Skeletal muscle tissue (tissue), 3 donors: ENCODE measurements at regions not wholly inside any gene's neighbourhood (a gene's known extent, or its start where the extent isn't known, plus 50 kb on each side); places are given as distances from the start of the nearest gene placed in this dataset.

Experiments
- H3K27ac ChIP-seq: one replicate; pipeline ENCODE4 v1.7.0; 2013; ENCODE audit warnings: mild to moderate bottlenecking, low read depth, low read length, inconsistent platforms
- H3K27me3 ChIP-seq, 3 donors: one replicate each; pipeline ENCODE4 v1.7.0; 2013; ENCODE audit warnings: low read length in 3 of 3; ENCODE audit not compliant: control insufficient read depth in 3 of 3, insufficient read depth in 3 of 3
- H3K36me3 ChIP-seq, 3 donors: one replicate each; pipeline ENCODE4 v1.7.0; 2013; ENCODE audit warnings: low read length in 3 of 3; ENCODE audit not compliant: control insufficient read depth in 3 of 3, insufficient read depth in 3 of 3
- H3K4me1 ChIP-seq, 3 donors: one replicate each; pipeline ENCODE4 v1.7.0; 2013; ENCODE audit warnings: low read length in 3 of 3, mild to moderate bottlenecking in 3 of 3; ENCODE audit not compliant: control insufficient read depth in 3 of 3, insufficient read depth in 3 of 3
- H3K4me3 ChIP-seq, 3 donors: one replicate each; pipeline ENCODE4 v1.7.0; 2013; ENCODE audit warnings: low read length in 3 of 3
- H3K9ac ChIP-seq, 3 donors: one replicate each; pipeline ENCODE4 v1.7.0; 2013; ENCODE audit warnings: low read length in 3 of 3, mild to moderate bottlenecking in 3 of 3, moderate library complexity in 2 of 3, low read depth in 1 of 3
- H3K9me3 ChIP-seq, 3 donors: one replicate each; pipeline ENCODE4 v1.7.0; 2013; ENCODE audit warnings: low read length in 3 of 3; ENCODE audit not compliant: control insufficient read depth in 3 of 3
- donor health status: Osteomylitis.

GRCh38 chr6:6376845-6377244 is 56.4 kb upstream of the F13A1 start:
- Histone ChIP-seq H3K27me3 (no peaks in the 10 kb centered on the region), H3K27ac (no peak overlapping the region), H3K9me3 (peaks cover 0 to 1% (median 0%) of the 10 kb centered on the region in 3 donors), H3K36me3 (no peaks in the 10 kb centered on the region), H3K9ac (no peak overlapping the region), H3K4me1 (no peaks in the 10 kb centered on the region), H3K4me3 (no peak overlapping the region)

GRCh38 chr6:6377621-6378020 is 57.2 kb upstream of the F13A1 start:
- H3K36me3 ChIP-seq = no peaks in the 10 kb centered on the region
- H3K27ac ChIP-seq = no peak overlapping the region
- H3K9ac ChIP-seq = no peak overlapping the region
- no peaks in the 10 kb centered on the region for H3K27me3 ChIP-seq
- no peak overlapping the region for H3K4me3 ChIP-seq
- H3K9me3 ChIP-seq = peaks cover 0 to 1% (median 0%) of the 10 kb centered on the region in 3 donors
- no peaks in the 10 kb centered on the region for H3K4me1 ChIP-seq

GRCh38 chr6:6379573-6379972 is 59.1 kb upstream of the F13A1 start:
- Histone ChIP-seq H3K9ac (no peak overlapping the region), H3K9me3 (peaks cover 0 to 1% (median 0%) of the 10 kb centered on the region in 3 donors), H3K4me3 (no peak overlapping the region), H3K27ac (no peak overlapping the region), H3K27me3 (no peaks in the 10 kb centered on the region), H3K4me1 (no peaks in the 10 kb centered on the region), H3K36me3 (no peaks in the 10 kb centered on the region)

- Histone ChIP-seq H3K4me3 (no peak overlapping the region), H3K9me3 (peaks cover 0 to 1% (median 0%) of the 10 kb centered on the region in 3 donors), H3K9ac (no peak overlapping the region), H3K27ac (no peak overlapping the region), H3K36me3 (no peaks in the 10 kb centered on the region), H3K4me1 (no peaks in the 10 kb centered on the region), H3K27me3 (no peaks in the 10 kb centered on the region)
These were observed 64.1 kb upstream of the F13A1 start for GRCh38 chr6:6384520-6384919.

GRCh38 chr6:6386010-6386409 is 65.5 kb upstream of the F13A1 start:
- Histone ChIP-seq H3K36me3 (no peaks in the 10 kb centered on the region), H3K27ac (no peak overlapping the region), H3K4me1 (no peaks in the 10 kb centered on the region), H3K27me3 (no peaks in the 10 kb centered on the region), H3K4me3 (no peak overlapping the region), H3K9me3 (no peaks in the 10 kb centered on the region), H3K9ac (no peak overlapping the region)

GRCh38 chr6:6390849-6391602 is 70.6 kb upstream of the F13A1 start:
- H3K27ac ChIP-seq = no peak overlapping the region
- H3K27me3 ChIP-seq = no peaks in the 10 kb centered on the region
- no peak overlapping the region for H3K4me3 ChIP-seq
- H3K9ac ChIP-seq = no peak overlapping the region
- no peaks in the 10 kb centered on the region for H3K4me1 ChIP-seq
- H3K9me3 ChIP-seq = no peaks in the 10 kb centered on the region
- H3K36me3 ChIP-seq = no peaks in the 10 kb centered on the region

- Histone ChIP-seq H3K9me3 (no peaks in the 10 kb centered on the region), H3K36me3 (no peaks in the 10 kb centered on the region), H3K27me3 (no peaks in the 10 kb centered on the region), H3K27ac (no peak overlapping the region), H3K4me3 (no peak overlapping the region), H3K9ac (no peak overlapping the region), H3K4me1 (no peaks in the 10 kb centered on the region)
These were observed 72.0 kb upstream of the F13A1 start for GRCh38 chr6:6392214-6393068.

- no peaks in the 10 kb centered on the region for H3K4me1 ChIP-seq
These were observed 72.6 kb upstream of the F13A1 start for GRCh38 chr6:6393069-6393529.

GRCh38 chr6:6395581-6396197 is 75.2 kb upstream of the F13A1 start:
- Histone ChIP-seq H3K4me3 (no peak overlapping the region), H3K9me3 (no peaks in the 10 kb centered on the region), H3K36me3 (no peaks in the 10 kb centered on the region), H3K27ac (no peak overlapping the region), H3K9ac (no peak overlapping the region), H3K27me3 (no peaks in the 10 kb centered on the region), H3K4me1 (no peaks in the 10 kb centered on the region)

More at GRCh38 chr6:6393069-6393529, 72.6 kb upstream of the F13A1 start:
- Histone ChIP-seq H3K36me3 (no peaks in the 10 kb centered on the region), H3K4me3 (no peak overlapping the region), H3K9ac (no peak overlapping the region), H3K27me3 (no peaks in the 10 kb centered on the region), H3K27ac (no peak overlapping the region), H3K9me3 (no peaks in the 10 kb centered on the region)

- Histone ChIP-seq H3K4me1 (no peaks in the 10 kb centered on the region), H3K4me3 (no peak overlapping the region)
These were observed 77.4 kb upstream of the F13A1 start for GRCh38 chr6:6397842-6398241.

More at GRCh38 chr6:6397842-6398241, 77.4 kb upstream of the F13A1 start:
- H3K9me3 ChIP-seq = no peaks in the 10 kb centered on the region
- H3K27me3 ChIP-seq = no peaks in the 10 kb centered on the region
- H3K27ac ChIP-seq = no peak overlapping the region
- H3K9ac ChIP-seq = no peak overlapping the region
- H3K36me3 ChIP-seq = no peaks in the 10 kb centered on the region
